ENCODE measurements at regions not wholly inside any gene's neighbourhood (a gene's known extent, or its start where the extent isn't known, plus 50 kb on each side); places are given as distances from the start of the nearest gene placed in this dataset.

DNA sequence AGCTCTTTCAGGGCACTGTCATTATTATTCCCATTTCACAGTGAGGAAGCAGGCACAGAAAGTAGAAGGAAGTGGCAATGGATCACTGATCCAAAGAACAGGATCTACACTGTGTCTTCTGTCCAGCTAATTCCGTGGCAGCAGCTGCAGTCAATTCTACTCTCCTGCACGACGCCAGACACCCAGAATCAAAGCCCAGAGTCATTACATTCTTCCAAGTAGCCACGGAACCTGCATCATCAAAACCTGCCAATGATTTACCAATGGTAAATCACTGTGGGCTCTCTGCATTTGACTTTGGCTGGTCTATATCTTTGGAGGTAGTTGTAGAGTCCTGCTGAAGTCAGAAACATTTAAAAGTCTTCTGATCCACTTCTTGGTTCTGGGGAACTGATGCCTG is 767.7 kb downstream of the LIG4 start:
- DNase-seq (ENCODE audit: extremely low read depth, low read depth, low spot score), result no peak

DNA sequence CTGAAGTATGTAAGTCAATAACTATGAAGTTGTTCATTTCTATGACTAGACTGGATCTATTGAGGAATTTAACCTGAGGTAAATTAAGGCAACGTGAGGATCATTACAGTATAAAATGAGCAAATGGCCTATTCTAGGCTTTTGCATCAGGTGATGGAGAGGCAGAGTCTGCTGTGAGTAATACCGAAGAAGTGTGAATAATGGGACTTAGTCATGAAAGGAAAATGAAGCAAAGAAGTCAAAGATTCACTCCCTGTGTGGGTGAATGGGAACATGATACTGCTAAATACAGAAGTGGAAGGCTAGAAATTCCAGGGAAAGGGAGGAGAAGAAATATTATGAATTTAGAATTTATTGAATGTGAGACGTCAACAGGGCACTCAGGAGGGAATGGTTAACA is 774.1 kb downstream of the LIG4 start:
- no peak for DNase-seq (ENCODE audit: extremely low read depth, low read depth, low spot score)

DNA sequence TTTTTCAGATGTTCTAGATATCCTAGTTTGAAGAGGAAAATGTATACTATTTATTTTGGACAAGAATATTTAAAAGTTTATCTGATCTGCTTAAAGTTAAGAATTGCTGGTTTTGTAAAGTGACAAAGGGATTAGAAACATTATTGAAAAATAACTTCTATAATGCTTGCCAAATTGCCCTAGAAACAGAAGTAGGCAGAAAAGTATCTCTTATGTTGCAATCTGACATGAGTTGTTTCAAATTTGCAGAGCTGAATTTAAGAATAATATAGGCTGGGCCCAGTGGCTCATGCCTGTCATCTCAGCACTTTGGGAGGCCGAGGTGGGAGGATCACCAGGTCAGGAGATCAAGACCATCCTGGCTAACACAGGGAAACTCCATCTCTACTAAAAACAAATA is 777.1 kb downstream of the LIG4 start:
- no peak for DNase-seq (ENCODE audit: extremely low read depth, low read depth, low spot score)

DNA sequence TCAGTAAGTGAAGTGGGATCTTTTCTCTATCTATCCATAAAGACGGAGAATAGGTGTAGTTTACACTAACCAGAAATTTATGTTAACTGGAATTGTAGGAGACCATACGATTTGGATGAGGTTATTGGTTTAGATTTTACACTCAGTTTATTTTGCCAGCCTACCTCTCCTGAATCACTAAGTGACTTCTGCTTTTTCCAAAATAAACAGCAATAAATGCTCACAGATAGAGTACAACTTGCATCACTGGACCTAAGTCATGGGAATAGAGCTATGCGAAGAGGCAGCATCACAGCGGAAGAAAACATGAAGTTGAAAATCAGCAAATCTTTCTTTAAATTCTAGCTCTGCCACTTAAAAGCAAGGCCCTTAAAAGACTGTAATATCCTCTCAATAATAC is 781.0 kb downstream of the LIG4 start:
- no peak for DNase-seq (ENCODE audit: extremely low read depth, low read depth, low spot score)

DNA sequence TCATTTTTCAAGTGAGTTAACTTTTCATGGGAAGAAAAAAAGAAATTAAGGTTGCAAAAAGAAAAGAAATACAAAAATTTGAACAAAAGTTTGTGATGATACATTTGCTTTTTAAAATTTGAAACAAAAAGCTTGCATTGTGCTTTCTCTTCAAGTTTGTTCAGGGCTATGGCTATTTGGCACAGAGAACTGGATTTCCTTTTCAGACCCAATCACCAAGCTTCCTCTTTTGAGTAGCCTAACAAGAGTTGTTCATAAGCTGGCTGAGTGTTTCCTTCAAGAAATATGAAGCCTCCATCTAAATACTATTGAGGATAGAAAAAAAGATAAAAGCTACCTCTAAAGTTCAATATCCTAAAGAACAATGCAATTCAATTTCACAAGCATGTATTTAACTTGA is 787.8 kb downstream of the LIG4 start:
- no peak for DNase-seq (ENCODE audit: extremely low read depth, low read depth, low spot score)

DNA sequence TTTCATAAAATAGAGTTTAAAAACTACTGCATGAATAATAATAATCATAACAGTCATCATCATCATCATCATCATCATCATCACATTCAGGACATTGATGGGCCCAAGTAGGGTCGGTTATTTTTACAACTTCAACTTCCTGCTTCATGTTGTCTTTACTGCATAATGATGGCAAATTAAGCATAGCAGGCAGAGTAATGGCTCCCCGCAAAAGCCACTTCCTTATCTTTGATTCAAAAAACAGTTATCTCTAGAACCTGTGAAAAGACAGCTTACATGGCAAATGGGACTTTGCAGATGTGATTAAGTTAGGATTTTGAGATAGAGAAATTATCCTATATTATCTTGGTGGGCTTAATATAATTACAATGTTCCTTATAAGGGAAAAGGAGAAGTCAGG is 792.9 kb downstream of the LIG4 start:
- DNase-seq (ENCODE audit: extremely low read depth, low read depth, low spot score), result no peak

DNA sequence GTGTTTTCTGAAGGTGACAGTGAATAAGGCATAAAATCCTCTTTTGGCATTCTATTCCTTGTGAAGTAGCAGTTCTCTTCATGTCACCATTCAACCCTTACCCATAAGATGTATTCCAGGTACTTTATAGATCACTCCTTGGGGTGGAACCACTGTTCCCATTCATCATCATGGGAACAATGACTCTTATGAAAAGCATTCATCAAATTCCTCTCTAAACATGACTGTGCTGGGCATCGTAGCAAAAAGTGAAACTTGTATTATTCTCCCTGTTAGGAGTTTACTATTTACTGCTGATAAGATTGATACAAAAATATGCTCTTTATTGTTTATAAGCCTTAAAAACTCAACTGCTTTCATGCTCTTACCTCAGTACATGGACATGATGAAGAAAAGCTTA is 793.4 kb downstream of the LIG4 start:
- DNase-seq (ENCODE audit: extremely low read depth, low read depth, low spot score), result no peak

DNA sequence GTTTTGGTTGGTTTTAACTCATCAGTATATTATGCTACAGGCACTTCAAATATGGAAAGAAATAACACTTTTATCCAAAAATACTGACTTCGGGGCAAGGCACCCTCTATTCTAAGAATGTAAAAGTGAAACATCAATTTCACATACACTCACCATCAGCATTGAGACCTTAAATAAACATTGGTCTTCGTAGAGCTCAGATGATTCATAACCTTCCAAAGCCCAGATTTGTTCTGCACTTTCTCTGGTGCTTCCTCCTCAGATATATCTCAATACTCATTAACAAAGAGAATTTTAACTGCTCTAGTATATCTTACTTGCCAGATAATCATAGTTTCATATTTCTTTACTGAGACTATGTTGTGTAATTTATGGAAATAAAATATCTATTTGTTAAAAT is 794.3 kb downstream of the LIG4 start:
- DNase-seq (ENCODE audit: extremely low read depth, low read depth, low spot score), result peak; percentile 27

DNA sequence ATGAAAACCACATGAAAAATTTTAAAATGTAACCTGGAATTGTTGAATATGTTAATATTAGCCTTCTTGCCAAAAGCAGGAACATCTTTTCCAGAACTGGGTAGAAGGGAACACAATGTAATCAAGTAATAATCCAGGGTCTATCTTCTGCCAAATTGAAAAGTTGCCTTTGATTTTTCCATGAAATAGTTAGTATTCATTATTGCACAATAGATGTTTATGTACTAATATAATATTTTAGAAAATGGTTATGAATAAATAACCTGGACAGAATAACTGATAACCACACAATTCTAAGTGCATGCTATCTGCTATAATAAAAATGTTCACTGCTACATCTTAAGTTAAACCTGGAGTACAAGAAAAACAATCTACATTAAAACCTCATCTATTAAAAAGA is 802.3 kb downstream of the LIG4 start:
- DNase-seq (ENCODE audit: extremely low read depth, low read depth, low spot score), result no peak

DNA sequence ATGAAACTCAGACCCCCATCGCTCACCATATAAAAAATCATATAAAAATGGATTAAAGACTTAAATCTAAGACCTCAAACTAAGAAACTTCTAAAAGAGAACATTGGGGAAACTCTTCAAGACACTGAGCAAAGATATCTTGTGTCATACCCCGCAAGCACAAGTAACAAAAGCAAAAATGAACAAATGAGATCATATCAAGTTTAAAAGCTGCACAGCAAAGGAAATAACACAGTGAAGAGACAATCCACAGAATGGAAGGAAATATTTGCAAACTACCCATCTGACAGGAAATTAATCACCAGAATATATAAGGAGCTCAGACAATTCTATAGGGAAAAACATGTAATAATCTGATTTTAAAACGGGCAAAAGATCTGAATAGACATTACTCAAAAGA is 808.3 kb downstream of the LIG4 start:
- peak; percentile 18 for DNase-seq (ENCODE audit: extremely low read depth, low read depth, low spot score)

DNA sequence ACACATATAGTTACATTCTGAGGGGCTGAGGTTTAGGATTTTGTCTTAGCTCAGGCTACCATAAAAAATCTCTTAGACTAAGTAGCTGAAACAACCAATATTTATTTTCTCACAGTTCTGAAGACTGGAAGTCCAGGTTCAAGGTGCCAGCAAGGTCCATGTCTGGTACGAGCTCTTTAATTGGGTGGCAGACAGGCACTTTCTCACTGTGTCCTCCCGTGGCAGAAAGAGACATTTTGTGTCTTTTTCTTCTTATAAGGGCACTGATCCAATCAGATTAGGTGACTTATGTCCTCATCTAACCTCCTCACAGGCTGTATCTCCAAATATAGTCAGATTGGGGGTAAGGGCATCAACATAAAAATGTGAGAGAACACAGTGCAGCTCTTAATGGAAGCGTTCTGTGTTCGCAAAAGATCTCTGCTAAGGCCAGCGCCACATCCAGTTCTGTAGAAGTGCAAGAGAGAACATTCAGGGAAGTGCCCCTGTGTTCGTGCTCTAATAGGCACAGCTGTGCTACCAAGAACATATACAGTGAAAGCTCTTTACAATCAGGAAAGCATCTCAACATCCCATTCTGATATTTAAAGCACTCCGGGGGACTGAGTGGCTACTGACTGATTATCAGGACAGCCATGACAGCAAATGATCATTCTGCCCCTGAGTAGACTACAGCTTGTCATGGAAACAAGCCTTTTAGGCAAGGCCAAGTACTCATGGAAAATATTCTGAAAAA is 819.2 kb downstream of the LIG4 start:
- DNase-seq (ENCODE audit: extremely low read depth, low read depth, low spot score), result no peak

DNA sequence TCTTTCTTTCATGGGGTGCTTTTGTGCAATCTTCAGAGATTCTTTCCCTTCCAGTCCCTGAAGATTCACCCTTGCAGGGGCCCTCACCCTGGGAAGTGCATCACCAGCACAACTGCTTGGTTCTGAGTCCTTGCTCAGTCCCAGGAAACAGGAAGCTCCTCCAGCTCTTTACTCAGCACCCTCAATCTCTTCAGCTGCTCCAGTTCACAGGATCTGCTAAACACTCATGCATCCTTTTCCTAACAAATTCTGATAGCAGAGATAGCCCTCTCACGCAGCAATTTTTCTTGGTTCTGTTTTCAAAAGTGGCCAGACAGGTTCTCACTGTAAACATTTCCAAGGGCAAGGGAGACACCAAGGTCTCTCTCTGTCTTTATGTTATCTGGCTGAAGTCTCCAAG is 823.1 kb downstream of the LIG4 start:
- no peak for DNase-seq (ENCODE audit: extremely low read depth, low read depth, low spot score)

DNA sequence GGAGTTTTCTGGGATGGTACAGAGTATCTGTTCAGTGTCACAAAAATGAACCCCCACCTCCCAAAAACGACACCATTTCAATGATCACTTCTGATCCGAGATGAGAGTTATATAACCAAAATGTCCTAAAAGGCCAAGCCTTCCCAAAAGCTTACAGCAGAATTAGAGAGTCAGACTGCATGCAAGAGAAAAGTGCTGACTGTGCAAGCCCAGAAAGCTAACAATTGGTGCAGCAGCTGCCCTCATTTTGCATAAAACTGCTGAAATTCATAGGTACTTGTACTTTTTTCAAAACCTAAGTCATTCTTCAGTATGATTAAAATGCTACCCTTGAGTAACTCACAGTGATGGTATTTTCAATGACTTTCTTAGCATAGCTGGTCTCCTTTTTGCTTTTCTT is 819.6 kb upstream of the ARGLU1 start:
- no peak for DNase-seq (ENCODE audit: extremely low read depth, low read depth, low spot score)

DNA sequence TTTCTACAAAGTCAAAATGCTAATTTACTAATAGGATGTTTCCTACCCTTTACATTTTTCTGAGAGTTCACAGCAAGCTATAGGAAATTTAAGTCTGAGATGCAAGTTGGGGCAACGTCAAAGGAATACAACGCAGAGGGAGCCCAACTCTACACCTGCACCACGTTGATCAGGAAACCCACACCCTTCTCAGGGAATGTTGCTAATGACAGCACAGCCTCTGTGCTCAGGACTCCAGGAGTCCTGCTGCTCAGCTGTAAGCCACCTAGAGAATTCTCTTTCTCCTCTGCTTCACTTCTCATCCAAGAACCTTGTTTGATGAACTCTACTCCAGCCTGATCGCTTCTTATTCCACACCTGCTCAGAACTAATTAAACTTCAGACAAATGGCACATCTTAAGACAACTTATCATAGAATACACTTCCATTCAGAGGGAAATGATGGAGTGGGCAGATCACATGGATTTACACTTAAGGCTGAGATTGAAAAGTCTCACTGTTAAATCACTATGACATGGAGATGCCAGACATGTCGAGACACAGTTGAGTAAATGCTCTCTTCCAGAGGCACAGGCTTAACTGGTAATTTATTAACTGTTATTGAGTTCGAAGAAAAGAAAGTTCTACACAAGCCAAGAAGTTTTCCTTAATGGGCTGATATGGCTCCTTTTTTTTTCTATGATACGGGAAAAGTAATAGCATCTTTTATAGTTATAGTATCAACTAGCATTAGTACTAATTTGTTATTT is 811.6 kb upstream of the ARGLU1 start:
- no peak for DNase-seq (ENCODE audit: extremely low read depth, low read depth, low spot score)

DNA sequence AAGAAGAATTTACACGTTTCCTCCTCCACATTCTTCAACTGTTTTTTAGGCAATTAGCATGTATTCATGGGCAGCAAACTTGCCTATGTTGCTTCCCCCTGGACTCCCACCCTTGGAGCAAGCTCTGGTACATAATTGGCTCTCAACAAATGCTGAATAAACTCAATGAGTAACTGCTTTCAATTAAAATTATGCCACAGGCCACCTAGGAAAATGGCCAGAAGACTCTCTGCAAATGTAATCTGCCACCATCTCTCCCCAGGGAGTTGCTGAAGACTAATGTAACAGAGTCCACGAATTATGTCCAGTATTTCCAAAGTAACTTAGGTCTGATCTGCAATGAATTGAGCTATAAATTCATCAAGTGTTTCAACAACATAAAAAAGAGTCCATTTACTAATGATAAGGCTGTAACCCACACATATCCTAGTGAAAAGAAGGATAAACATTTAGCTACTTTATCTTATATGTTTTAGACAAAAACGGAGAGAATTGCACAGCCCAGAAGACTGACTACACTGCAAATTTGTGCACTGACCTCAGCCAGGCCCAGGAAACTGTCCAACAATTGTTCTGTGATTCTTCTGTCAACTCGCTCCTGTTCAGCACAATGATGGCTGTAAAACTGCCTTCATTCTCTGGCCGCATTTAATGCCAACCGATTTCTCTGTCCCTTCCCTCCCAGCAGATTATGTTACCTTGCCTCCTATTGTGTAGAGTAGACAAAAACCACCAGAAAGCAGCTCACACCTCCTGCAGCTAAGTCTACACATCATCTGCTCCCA is 808.6 kb upstream of the ARGLU1 start:
- DNase-seq (ENCODE audit: extremely low read depth, low read depth, low spot score), result no peak

DNA sequence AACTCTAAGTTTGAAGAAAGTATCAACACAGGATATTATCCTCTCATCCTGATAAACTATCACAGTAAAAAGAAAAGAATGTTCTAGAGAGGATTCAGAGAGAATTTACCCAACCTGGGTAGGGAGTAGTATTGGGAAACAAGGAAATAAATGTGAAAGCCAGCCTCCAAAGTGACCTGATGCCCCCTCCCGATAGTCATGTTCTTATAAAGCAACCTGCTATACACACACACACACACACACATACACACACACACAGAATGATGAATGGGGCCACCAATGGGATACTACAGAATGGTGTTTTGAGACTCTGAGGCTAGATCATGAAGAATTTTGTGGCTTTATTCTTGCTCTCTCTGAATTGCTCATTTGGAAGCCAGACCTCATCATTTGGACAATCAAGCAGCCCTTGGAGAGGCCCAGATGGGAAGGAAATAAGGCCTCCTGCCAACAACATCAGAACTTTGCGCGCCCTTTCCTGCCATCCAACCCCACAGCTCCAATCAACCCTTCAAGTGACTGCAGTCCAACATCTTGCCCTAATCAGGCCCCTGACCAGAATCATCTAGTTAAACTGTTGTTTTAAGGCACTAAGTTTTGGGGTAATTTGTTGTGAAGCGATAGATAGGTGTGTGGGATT is 807.9 kb upstream of the ARGLU1 start:
- DNase-seq (ENCODE audit: extremely low read depth, low read depth, low spot score), result no peak

DNA sequence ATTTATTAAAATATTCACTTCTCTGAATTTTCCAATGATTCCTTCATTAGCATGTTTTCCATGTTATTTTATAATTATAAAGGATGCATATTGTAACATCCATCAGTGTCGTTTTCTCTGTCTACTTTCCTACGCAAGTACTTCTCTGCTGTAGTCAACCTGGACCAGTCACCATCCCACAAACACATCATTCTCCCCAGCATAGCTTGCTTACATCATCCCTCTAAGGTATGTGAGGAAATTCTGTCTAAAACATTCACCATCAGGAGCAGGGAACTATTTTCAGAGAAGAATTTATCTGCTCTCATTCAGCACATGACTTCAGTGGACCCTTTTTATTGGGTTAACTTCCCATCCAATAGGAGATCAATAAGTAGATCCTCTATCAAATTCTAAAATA is 806.1 kb upstream of the ARGLU1 start:
- no peak for DNase-seq (ENCODE audit: extremely low read depth, low read depth, low spot score)

DNA sequence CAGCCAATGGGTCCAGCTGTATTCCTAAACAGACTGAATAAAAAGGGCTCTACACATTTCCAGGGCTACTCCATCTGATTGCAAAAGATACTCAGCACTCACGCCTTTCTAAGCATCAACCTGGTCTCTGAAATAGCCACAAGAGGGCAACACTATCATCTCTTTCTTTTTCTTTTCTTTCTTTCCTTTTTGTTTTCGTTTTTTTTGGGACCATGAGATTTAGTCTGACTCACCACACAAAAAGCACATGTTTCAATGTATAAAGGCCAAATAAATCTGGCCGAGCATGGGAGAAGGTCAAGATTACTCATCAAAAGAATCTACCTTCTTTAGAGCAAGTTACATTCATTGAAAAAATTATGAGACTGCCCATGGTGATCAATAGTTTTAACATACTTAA is 805.6 kb upstream of the ARGLU1 start:
- peak; percentile 69 for DNase-seq (ENCODE audit: extremely low read depth, low read depth, low spot score)

DNA sequence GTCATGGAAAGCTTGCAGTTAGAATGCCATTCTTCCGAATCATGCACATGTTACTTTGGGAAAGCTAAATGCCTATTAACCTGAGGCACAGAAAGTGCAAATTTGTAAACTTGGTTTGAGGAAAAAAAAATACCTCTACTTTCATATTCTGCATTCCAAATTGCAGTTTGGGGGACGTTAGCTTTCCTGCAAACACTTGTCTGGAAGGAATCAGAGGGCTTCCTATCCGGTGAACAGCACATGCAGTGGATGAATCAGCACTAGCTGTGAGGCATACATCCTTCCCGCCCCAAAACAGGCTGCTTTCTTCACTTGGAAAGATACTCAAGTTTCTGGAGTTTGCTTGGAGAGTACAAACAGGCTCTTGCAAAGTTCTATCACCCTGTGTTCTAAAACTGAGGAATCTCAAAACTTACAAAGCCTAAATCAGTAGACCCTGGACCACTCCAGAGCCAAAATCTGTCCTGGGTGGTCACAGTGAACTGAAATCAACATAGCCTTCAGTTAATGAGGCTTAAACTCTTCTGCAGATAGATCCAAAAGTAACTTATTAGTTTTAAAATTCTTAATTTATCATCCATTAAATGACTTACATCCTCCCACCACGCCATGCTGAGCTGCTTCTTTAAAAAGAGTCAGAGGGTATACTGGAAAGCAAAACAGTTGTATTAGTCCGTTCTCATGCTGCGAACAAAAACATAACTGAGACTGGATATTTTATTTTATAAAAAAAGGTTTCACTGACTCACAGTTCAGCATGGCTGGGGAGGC is 802.3 kb upstream of the ARGLU1 start:
- DNase-seq (ENCODE audit: extremely low read depth, low read depth, low spot score), result no peak

DNA sequence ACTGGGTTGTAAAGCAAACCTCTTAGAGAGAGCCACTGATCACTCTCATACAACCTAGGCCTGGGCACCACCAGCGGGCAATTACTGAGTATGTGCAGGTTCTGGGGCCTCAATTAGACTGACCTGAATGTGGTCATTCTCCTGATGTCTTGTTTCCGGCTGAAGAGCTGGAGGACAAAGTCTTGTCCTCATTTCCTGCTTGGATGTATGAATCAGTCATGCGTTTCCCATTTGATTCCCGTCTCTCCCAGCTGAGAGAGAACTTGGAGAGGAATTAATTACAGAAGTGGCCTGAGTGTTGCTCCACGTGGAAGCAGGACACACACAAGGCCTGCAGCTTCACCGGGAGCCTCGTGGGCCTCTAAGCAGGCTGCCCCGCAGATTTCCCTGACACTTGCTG is 799.3 kb upstream of the ARGLU1 start:
- DNase-seq (ENCODE audit: extremely low read depth, low read depth, low spot score), result no peak
